ENCODE measurements at regions not wholly inside any gene's neighbourhood (a gene's known extent, or its start where the extent isn't known, plus 50 kb on each side); places are given as distances from the start of the nearest gene placed in this dataset.

GRCh38 chr7:12827219-12827821 lies 139.9 kb downstream of the ARL4A start:
- TF ChIP-seq CTCF (IDR thresholded peaks at IDR 0.05), result no peak
- intact Hi-C loops (cut with DNase I; ENCODE audit: low total_unique reads), result no loop called here
- Histone ChIP-seq H3K27me3 (no peaks in the 10 kb centered on the region), H3K4me3 (no peak overlapping the region), H3K9me3 (no peaks in the 10 kb centered on the region), H3K27ac (no peak overlapping the region), H3K36me3 (no peaks in the 10 kb centered on the region), H3K4me1 (no peaks in the 10 kb centered on the region)
- no peak for DNase-seq

DNA sequence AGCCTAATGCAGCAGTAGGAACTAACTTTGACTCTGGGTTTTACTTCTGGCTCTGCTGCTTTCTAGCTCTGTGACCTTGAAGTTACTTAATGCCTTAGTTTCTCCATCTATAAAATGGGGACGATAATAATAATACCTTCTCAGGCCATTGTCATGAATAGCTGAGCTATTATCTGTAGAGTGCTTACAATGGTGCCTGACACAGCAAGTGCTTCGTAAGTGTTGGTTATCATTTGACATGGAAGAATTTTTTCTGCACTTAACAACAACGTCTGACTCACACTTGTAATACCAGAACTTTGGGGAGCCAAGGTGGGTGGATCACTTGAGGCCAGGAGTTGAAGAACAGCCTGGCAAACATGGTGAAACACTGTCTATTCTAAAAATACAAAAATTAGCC lies 140.5 kb downstream of the ARL4A start:
- H3K27ac ChIP-seq, result no peak overlapping the region
- intact Hi-C loops (cut with DNase I; ENCODE audit: low total_unique reads), result no loop called here
- H3K36me3 ChIP-seq, result no peaks in the 10 kb centered on the region
- no peaks in the 10 kb centered on the region for H3K27me3 ChIP-seq
- DNase-seq, result no peak
- H3K9me3 ChIP-seq, result no peaks in the 10 kb centered on the region
- no peak for TF ChIP-seq CTCF (IDR thresholded peaks at IDR 0.05)
- no peaks in the 10 kb centered on the region for H3K4me1 ChIP-seq
- H3K4me3 ChIP-seq, result no peak overlapping the region

- no peaks in the 10 kb centered on the region for H3K9me3 ChIP-seq
- H3K4me1 ChIP-seq, result no peaks in the 10 kb centered on the region
- no peak for DNase-seq
- no peak overlapping the region for H3K4me3 ChIP-seq
- H3K36me3 ChIP-seq, result no peaks in the 10 kb centered on the region
- intact Hi-C loops (cut with DNase I; ENCODE audit: low total_unique reads), result no loop called here
- no peaks in the 10 kb centered on the region for H3K27me3 ChIP-seq
- H3K27ac ChIP-seq, result no peak overlapping the region
- no peak for TF ChIP-seq CTCF (IDR thresholded peaks at IDR 0.05)
Measured at GRCh38 chr7:12831024-12831423, 143.6 kb downstream of the ARL4A start.

DNA sequence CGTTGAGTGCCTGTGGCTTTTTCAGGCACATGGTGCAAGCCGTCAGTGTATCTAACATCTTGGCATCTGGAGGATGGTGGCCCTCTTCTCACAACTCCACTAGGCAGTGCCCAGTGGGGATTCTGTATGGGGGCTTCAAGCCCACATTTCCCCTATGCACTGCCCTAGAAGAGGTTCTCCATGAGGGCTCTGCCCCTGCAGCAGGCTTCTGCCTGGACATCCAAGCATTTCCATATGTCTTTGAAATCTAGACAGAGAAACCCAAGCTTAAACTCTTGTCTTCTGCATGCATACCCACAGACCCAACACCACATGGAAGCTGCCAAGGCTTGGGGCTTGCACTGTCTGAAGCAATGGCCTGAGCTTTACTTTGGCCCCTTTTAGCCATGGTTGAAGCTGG lies 146.4 kb downstream of the ARL4A start:
- Histone ChIP-seq H3K9me3 (no peaks in the 10 kb centered on the region), H3K4me1 (no peaks in the 10 kb centered on the region), H3K36me3 (no peaks in the 10 kb centered on the region), H3K4me3 (no peak overlapping the region), H3K27ac (no peak overlapping the region), H3K27me3 (no peaks in the 10 kb centered on the region)
- intact Hi-C loops (cut with DNase I; ENCODE audit: low total_unique reads), result no loop called here
- no peak for TF ChIP-seq CTCF (IDR thresholded peaks at IDR 0.05)
- no peak for DNase-seq

- no peaks in the 10 kb centered on the region for H3K27me3 ChIP-seq
- DNase-seq, result no peak
- no peak overlapping the region for H3K4me3 ChIP-seq
- H3K4me1 ChIP-seq, result no peaks in the 10 kb centered on the region
- no peak overlapping the region for H3K27ac ChIP-seq
- TF ChIP-seq CTCF (IDR thresholded peaks at IDR 0.05), result no peak
- intact Hi-C loops (cut with DNase I; ENCODE audit: low total_unique reads), result no loop called here
- H3K36me3 ChIP-seq, result no peaks in the 10 kb centered on the region
- no peaks in the 10 kb centered on the region for H3K9me3 ChIP-seq
Measured at GRCh38 chr7:12834782-12835181, 147.3 kb downstream of the ARL4A start.
